NAMALWA (cell line): ENCODE measurements at regions not wholly inside any gene's neighbourhood (a gene's known extent, or its start where the extent isn't known, plus 50 kb on each side); places are given as distances from the start of the nearest gene placed in this dataset.

ENCODE experiments used
- DNase-seq: peaks from one replicate; pipeline ENCODE4 v3.0.0-alpha.2; 2015; ENCODE audit warnings: low spot score

DNA sequence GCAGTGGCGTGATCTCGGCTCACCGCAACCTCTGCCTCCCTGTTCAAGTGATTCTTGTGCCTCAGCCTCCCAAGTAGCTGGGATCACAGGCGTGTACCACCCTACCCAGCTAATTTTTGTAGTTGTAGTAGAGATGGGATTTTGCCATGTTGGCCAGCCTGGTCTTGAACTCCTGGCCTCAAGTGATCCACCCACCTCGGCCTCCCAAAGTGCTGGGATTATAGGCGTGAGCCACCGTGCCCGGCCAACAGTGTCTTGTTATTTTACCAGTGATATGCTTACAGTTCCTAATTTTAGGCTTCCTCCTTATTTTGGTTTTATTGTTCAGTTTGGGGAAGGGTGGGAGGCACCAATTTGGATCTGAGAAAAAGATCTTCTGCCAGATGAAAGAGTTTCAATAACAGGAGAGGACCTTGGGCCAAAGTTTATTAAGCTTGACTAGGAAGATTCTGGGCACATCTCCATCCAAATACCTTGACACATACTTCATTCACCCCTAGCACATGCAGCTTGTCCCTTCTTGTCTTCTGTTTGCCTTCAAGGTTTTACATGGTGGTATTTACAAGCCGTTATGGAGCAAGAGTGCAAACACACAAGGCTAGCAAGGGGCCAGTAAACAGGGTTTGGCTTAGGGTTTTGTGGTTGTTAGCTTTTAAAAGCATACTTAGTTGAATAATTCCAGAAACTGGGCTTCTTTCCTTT, 168.1 kb upstream of the DMRT1 start:
- DNase-seq = no peak

DNA sequence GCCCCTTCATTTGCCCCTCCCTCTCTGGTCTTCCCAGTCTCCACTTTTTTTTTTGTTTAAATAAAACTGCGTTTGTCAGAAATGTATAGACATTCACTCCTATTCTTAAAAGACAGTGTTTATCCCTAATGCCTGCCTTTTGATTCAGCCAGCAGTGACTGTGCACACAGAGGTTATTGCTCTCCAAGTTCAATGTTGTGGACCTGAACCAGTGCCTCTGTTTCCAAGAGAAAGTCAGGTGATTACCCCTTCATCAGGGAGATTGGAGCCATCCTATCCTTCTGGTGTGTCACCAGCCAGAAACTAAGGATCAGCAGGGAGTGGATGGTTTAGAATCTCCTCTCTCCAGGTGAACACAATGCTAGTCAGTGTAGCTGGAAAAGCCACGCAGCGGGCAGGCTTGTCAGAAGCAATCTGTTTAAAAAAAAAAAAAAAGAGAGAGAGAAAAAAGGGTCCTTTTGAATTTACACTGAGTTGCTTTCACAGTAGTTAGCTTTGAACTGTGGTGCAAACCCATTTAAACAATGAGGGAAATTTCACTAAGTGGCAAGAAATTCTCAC, 167.5 kb upstream of the DMRT1 start:
- DNase-seq = no peak

- DNase-seq = no peak
Measured at GRCh38 chr9:675697-676370, 165.7 kb upstream of the DMRT1 start.

- DNase-seq = no peak
Measured at GRCh38 chr9:676780-677438, 164.6 kb upstream of the DMRT1 start.

- no peak for DNase-seq
Measured at GRCh38 chr9:677461-678097, 163.9 kb upstream of the DMRT1 start.

DNA sequence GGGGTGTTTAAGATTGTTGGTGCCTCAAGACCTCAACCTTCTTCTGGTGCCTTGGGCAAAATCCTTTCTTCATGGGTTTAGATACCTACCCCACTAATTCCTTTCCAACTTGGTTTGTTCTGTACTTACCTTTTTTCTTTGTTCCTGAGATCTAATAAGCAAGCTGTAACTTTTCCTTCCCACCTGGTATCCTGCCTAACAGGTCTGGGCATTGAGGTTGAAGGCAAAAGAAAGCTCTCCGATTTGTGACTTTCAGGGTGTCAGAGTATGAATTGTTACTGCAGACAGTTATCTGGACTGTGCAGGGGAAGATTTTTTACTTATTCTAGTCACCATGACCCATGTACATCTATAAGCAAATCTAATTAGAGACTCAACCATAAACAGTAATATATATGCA, 162.6 kb upstream of the DMRT1 start:
- DNase-seq = no peak

DNA sequence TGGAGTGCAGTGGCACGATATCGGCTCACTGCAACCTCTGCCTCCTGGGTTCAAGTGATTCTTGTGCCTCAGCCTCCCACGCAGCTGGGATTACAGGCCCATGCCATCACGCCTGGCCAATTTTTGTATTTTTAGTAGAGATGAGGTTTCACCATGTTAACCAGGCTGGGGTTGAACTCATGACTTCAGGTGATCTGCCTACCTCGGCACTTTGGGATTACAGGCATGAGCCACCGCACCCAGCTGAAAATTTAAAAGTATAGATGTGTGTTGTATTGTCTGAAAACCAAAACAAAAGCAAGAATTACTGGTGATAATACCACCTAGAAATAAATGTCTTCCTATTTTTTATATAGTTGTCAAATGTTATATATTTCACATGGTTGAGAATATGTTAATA, 162.0 kb upstream of the DMRT1 start:
- no peak for DNase-seq

DNA sequence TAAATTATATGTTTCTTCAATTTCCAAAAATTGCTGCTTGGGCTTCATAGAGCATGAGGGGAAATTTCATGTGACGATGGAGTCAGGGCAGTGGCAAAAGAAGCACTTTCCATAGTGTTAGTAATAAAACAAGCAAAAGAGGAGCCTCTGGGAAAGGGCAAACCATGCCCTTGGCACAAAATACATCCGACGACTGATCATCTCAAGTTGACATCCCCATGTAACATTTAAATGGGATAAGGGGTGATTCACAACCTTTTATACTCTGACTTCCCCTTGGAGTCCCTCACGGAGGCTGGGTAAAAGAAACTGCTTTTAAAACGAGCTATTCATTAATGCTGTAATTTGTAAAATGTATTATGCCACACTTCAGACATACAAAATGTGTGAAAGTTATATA, 161.4 kb upstream of the DMRT1 start:
- no peak for DNase-seq

DNA sequence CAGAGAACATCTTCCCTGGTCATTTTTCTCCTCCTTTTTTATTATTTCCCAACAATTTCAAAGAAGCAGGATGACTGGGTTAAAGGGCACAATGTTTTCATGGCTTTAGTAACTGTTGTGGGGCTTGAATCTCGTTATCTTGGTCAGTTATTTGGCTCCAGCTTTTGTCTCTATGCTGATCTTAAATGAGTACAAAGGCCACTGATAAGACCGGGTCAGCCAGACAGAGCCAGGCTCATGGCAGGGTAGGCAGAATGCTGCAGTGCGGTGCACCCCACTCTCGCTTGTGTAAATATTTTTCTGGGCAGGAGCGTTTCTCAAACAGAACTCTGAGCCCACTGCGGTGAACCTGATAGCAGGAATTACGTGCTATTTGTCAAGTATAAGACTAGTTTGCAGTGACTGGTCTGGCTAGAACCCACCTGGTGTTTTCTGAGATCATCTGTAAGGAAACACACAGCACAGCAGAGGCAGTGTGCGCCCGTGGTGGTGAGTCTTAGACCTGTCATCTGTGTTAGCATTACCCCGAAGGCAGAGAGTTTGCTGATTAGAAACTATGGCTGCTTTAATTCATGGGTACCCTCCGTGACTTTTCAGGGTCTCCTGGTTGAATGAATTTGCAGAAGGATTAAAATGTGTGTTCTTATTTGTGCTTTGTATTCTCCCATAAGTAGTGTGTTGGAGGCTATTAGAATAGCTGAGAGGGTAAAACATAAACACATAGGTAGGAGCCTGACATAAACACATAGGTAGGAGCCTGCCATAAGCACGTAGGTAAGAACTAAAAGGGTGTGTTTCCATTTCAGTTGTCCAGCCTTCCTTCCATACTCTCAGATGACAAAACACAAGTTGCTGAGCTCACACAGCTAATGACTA, 158.6 kb upstream of the DMRT1 start:
- DNase-seq = no peak

DNA sequence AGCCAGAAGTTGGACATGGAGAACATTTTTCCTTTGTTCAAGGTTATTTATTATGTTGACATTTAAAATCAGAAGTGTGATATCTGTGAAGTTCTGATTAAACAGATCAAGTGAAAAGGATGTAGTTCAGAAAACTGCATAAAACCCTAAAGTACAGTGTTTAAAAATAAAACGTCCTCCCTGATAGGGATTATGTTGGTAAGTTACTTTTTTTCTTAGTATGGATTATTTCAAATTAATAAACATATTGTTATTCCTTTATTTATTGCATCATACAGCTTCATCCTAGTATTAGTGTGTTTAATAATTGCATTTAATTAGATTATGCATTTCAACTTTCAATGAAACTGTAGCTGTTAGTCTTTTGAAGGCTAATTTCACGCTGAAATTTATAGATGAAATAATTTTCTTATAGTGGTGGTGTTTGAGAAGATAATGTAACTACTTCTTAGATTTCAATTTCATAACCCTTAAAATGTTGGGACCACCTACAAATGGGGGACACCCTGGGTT, 157.9 kb upstream of the DMRT1 start:
- no peak for DNase-seq

DNA sequence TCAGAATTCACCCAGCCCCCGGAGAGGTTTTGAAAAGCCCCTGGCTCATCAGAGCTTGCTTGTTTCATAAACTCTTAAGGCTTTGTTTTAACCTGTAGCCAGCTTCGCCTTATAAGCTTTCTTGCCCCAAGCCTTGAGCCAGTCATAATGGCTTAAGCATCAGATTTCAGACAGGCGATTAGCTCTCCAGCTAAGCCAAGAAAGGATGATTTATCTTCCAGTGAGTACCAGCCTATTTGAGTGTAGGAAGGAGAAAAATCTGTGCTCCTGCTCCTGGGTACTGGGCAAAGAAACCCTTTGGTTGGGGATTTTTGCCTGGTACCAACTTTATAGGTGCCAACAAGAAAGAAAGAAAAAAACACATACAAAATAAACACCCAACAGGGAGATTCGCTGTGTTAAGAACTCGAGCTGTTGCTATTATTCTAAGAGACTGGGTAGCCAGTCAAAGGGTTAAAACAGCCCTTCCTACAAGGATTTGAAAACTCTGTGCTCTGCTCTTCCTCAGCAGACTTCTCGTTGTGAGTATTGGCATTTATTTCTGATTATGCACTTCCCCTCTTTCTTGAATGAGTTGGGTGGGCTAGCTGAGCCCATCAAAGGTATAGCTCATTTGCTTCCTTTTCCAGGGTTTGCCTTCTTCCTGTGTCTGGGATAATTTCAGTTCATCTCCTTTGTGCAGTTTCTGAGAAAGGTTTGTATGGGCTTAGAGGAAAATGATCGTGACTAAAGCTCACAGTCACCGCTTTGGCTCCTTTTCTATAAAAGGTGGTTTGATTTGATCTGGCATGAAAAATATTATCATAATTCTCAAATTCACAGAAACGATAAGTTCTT, 157.2 kb upstream of the DMRT1 start:
- no peak for DNase-seq

DNA sequence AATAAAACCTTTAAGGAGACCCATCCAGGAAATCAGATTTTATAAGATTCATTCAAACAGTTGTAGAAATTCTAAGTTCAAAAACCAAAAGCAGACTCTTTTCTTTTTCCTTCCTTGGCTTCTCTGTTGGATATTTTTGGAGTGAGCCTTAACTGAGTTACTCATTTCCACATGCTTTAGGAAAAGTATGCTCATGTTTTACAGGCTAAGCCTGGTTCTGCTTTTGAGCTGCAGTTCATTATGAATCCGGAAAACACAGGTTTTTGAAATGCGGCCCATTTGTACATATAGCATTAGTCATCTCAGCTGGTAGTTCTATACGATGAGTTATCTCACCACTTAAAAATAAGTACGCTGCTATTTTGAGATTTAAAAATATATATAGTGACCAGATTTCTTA, 156.6 kb upstream of the DMRT1 start:
- DNase-seq = no peak

DNA sequence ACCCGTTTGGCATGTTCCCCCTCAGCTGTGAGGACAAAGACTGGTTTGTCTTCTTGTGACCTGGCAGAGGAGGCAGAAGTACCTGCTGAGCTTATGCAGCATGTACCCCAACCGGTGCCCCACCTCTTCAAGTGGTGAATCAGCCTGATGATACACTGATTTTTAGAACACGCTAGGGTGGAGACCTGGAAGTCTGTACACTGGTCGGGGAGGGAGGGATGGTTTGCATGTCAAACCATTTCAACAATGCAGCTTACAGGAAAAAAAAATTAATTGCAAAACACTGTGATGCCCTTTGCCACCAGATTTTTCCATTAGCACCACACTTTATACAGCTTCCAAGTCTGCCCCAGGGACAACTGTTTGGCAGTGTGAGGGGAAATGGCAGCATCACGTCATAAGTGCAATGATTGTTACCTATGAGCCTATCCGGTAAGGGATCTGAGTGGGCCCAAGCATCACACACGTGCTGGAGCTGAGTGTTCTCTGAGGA, 155.1 kb upstream of the DMRT1 start:
- DNase-seq = no peak

GRCh38 chr9:687034-687785, 154.3 kb upstream of the DMRT1 start:
- DNase-seq = no peak

DNA sequence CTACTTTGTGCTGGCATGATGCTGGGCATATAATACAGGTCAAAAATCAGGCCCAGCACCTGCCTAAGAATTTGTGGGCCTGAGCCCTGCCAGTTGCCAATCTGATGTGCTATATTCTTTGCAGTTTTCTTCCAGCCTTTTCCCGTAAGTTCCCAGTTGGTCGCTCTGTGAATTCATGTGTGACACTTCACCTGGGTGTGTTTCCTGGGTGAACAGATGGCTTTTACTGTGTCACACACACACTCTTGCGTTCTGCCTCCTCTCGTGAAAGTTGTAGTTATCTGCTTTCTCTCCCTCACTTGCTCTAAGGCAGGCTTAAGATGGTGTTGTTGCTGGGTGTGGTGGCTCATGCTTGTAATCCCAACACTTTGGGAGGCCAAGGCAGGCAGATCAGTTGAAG, 153.5 kb upstream of the DMRT1 start:
- no peak for DNase-seq

- no peak for DNase-seq
Measured at GRCh38 chr9:690517-691111, 150.9 kb upstream of the DMRT1 start.

DNA sequence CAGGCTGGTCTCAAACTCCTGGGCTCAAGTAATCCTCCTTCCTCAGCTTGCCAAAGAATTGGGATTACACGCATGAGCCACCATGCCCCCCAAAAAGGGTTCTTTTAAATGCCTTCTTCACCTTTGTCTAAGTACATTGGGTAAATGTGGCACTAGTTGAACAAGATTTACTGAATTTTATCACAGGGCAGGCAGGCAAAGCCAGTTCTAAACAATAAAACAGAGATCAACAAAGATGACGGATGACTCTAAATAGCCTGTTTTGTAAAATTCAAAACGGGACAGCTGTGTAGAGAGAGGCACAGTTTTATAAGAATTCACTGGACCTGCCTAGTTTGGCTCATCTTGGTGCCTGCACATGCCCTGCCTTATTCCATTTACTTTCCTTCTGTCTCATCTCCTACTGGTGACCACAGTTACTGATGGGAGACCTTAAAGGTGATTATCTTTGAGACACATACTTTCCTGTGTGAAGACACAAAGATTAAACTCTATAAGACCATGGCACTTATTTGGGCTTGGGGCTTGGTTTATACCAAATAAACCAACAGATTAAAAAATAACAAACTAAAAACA, 149.6 kb upstream of the DMRT1 start:
- DNase-seq = no peak

DNA sequence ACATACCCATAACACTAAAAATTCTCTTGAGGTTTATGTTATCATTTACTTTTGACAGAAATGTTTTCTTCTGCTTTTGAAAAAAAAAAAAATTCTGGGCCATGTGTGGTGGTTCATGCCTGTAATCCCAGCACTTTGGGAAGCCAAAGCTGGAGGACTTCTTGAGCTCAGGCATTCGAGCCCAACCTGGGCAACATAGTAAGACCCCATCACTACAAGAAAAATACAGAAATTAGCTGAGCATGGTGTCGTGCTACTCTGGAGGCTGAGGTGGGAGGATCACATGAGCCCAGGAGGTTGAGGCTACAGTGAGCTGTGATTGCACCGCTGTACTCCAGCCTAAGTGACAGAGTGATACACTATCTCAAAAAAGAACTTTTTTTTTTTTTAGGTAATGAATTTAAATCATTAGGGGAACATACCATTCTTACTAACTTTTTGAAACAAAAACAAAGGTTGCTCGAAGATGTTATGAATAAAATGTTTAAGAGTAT, 148.8 kb upstream of the DMRT1 start:
- no peak for DNase-seq
